GM23338 (cell line): ENCODE measurements at regions not wholly inside any gene's neighbourhood (a gene's known extent, or its start where the extent isn't known, plus 50 kb on each side); places are given as distances from the start of the nearest gene placed in this dataset.

Experiments used
- ATAC-seq: fragments of 200-7000 bp; cut with Tn5 transposase; 3 replicates; pipeline ENCODE4 v1.9.1; 2020
- DNase-seq: peaks from one replicate; pipeline ENCODE4 v3.0.0-alpha.2; 2015; ENCODE audit warnings: low spot score
- H2AFZ ChIP-seq: fragments of 200-600 bp; sonication (generic); 2 replicates; pipeline ENCODE4 v1.8.0; 2016; ENCODE audit warnings: antibody characterized with exemption, mild to moderate bottlenecking, moderate library complexity
- H3F3A ChIP-seq: fragments of 200-600 bp; sonication (generic); replicated peaks from 2 replicates; pipeline ENCODE4 v1.8.0; 2017; ENCODE audit warnings: antibody characterized with exemption, mixed run types, low read depth
- H3K27ac ChIP-seq: fragments of 200-600 bp; sonication (generic); 2 replicates; pipeline ENCODE4 v1.6.1; 2016; ENCODE audit warnings: low read depth
- H3K27me3 ChIP-seq: fragments of 200-600 bp; sonication (generic); 2 replicates; pipeline ENCODE4 v1.8.0; 2016; ENCODE audit warnings: mild to moderate bottlenecking, mixed run types, moderate library complexity; ENCODE audit not compliant: insufficient read depth
- H3K36me3 ChIP-seq: fragments of 200-600 bp; sonication (generic); 2 replicates; pipeline ENCODE4 v1.8.0; 2016; ENCODE audit warnings: mild to moderate bottlenecking; ENCODE audit not compliant: insufficient read depth
- H3K4me1 ChIP-seq: fragments of 200-600 bp; sonication (generic); 2 replicates; pipeline ENCODE4 v1.8.0; 2016; ENCODE audit warnings: mild to moderate bottlenecking, moderate library complexity; ENCODE audit not compliant: insufficient read depth
- H3K4me2 ChIP-seq: fragments of 200-600 bp; sonication (generic); 2 replicates; pipeline ENCODE4 v1.7.1; 2017; ENCODE audit warnings: mixed run types
- H3K4me3 ChIP-seq: fragments of 200-600 bp; sonication (generic); 2 replicates; pipeline ENCODE4 v1.6.1; 2016; ENCODE audit warnings: mixed run types
- H3K79me2 ChIP-seq: fragments of 200-600 bp; sonication (generic); replicated peaks from 2 replicates; pipeline ENCODE4 v1.8.0; 2017; ENCODE audit warnings: mild to moderate bottlenecking; ENCODE audit not compliant: insufficient read depth
- H3K9me2 ChIP-seq: fragments of 200-600 bp; sonication (generic); 2 replicates; pipeline ENCODE4 v1.8.0; 2017; ENCODE audit not compliant: insufficient read depth
- H4K20me1 ChIP-seq: fragments of 200-600 bp; sonication (generic); replicated peaks from 2 replicates; pipeline ENCODE4 v1.8.0; 2017; ENCODE audit warnings: mild to moderate bottlenecking; ENCODE audit not compliant: insufficient read depth
- H3K27ac Mint-ChIP-seq: 2 replicates; pipeline ENCODE4 v1.8.0; 2020; ENCODE audit warnings: inconsistent platforms, mild to moderate bottlenecking, moderate library complexity, mixed read lengths
- H3K27me3 Mint-ChIP-seq: 3 replicates; pipeline ENCODE4 v1.8.0; 2022; ENCODE audit warnings: low read depth, mild to moderate bottlenecking, moderate library complexity, mixed read lengths, inconsistent platforms; ENCODE audit not compliant: insufficient read depth, poor library complexity
- H3K36me3 Mint-ChIP-seq: 3 replicates; pipeline ENCODE4 v1.8.0; 2021; ENCODE audit warnings: low read depth, mild to moderate bottlenecking, inconsistent platforms, moderate library complexity, mixed read lengths
- H3K4me1 Mint-ChIP-seq: 3 replicates; pipeline ENCODE4 v1.8.0; 2020; ENCODE audit warnings: mild to moderate bottlenecking, inconsistent platforms, mixed read lengths
- H3K4me3 Mint-ChIP-seq: 3 replicates; pipeline ENCODE4 v1.8.0; 2021; ENCODE audit warnings: moderate library complexity, mild to moderate bottlenecking, inconsistent platforms, mixed read lengths
- H3K9me3 Mint-ChIP-seq: 3 replicates; pipeline ENCODE4 v1.8.0; 2020; ENCODE audit warnings: moderate library complexity, mild to moderate bottlenecking, inconsistent platforms, mixed read lengths
- CREB1 ChIP-seq: fragments of 250-450 bp; sonication (Bioruptor Pico); IDR thresholded peaks from 2 replicates; pipeline ENCODE4 v1.5.0; 2020; ENCODE audit warnings: low read depth, mild to moderate bottlenecking, moderate library complexity
- CTCF ChIP-seq, 2 experiments: fragments of 200-600 bp in 1 of 2; sonication (generic) in 1 of 2; conservative IDR thresholded peaks; 2 replicates each; pipeline versions ENCODE4 v1.5.1 to v1.6.1; 2016 to 2017; ENCODE audit warnings: antibody characterized with exemption in 2 of 2, low read depth in 2 of 2, mild to moderate bottlenecking in 2 of 2, moderate library complexity in 1 of 2
- ETS1 ChIP-seq: IDR thresholded peaks from 2 replicates; pipeline ENCODE4 v1.6.1; 2016; ENCODE audit warnings: antibody characterized with exemption
- EZH2 ChIP-seq: fragments of 200-600 bp; sonication (generic); IDR thresholded peaks from one replicate; pipeline ENCODE4 v1.8.0; 2017; ENCODE audit warnings: antibody characterized with exemption, mild to moderate bottlenecking, low read depth; ENCODE audit not compliant: unreplicated experiment
- EZH2phosphoT487 ChIP-seq: fragments of 200-600 bp; sonication (generic); IDR thresholded peaks from one replicate; pipeline ENCODE4 v1.8.1; 2018; ENCODE audit warnings: antibody characterized with exemption; ENCODE audit not compliant: unreplicated experiment
- JUNB ChIP-seq: IDR thresholded peaks from one replicate; pipeline ENCODE4 v1.6.1; 2016; ENCODE audit warnings: antibody characterized with exemption; ENCODE audit not compliant: unreplicated experiment
- NANOG ChIP-seq: IDR thresholded peaks from 2 replicates; pipeline ENCODE4 v1.6.1; 2016; ENCODE audit warnings: antibody characterized with exemption, borderline replicate concordance
- POLR2AphosphoS5 ChIP-seq: IDR thresholded peaks from 2 replicates; pipeline ENCODE4 v1.6.1; 2016; ENCODE audit warnings: antibody characterized with exemption, low read depth
- REST ChIP-seq: IDR thresholded peaks from one replicate; pipeline ENCODE4 v1.6.1; 2018; ENCODE audit warnings: antibody characterized with exemption; ENCODE audit not compliant: unreplicated experiment
- STAT1 ChIP-seq: IDR thresholded peaks from one replicate; pipeline ENCODE4 v1.6.1; 2016; ENCODE audit warnings: antibody characterized with exemption; ENCODE audit not compliant: unreplicated experiment
- ZNF114 ChIP-seq: fragments of 250-450 bp; sonication (Bioruptor Pico); IDR thresholded peaks from 2 replicates; pipeline ENCODE4 v1.5.0; 2020; ENCODE audit warnings: mild to moderate bottlenecking, moderate library complexity
- ZNF331 ChIP-seq: fragments of 250-450 bp; sonication (Bioruptor Pico); IDR thresholded peaks from 2 replicates; pipeline ENCODE4 v1.5.0; 2020; ENCODE audit warnings: low read depth, mild to moderate bottlenecking, moderate library complexity

- Histone ChIP-seq H3K27ac (no peak overlapping the region), H3K9me2 (0 out of 2 replicates have a peak, but pooled peaks cover 4% of the 10 kb centered on the region), H3K4me3 (no peak overlapping the region), H3K4me2 (no peak overlapping the region), H3K4me1 (no peaks in the 10 kb centered on the region), H3F3A (no peaks in the 10 kb centered on the region), H2AFZ (no peak overlapping the region), H4K20me1 (no peaks in the 10 kb centered on the region), H3K79me2 (no peaks in the 10 kb centered on the region), H3K27me3 (no peaks in the 10 kb centered on the region), H3K36me3 (no peaks in the 10 kb centered on the region)
- no peak for DNase-seq
- no peak for ATAC-seq
- Mint-ChIP-seq H3K9me3 (no peaks in the 10 kb centered on the region), H3K4me1 (peaks cover 23% of the 10 kb centered on the region), H3K36me3 (no peaks in the 10 kb centered on the region), H3K4me3 (no peak overlapping the region), H3K27ac (no peak overlapping the region), H3K27me3 (no peaks in the 10 kb centered on the region)
- TF ChIP-seq EZH2phosphoT487 = no peak
- TF ChIP-seq NANOG = no peak
- TF ChIP-seq ZNF331 = no peak
- TF ChIP-seq STAT1 = no peak
- no peak for TF ChIP-seq POLR2AphosphoS5
- no peak for TF ChIP-seq JUNB
Observed at GRCh38 chr9:106288689-106289088, 574.3 kb upstream of the ZNF462 start.

- no peak for ATAC-seq
- Histone ChIP-seq H3K9me2 (0 out of 2 replicates have a peak, but pooled peaks cover 4% of the 10 kb centered on the region), H3K27me3 (no peaks in the 10 kb centered on the region), H3K4me1 (no peaks in the 10 kb centered on the region), H3K4me3 (no peak overlapping the region), H3K4me2 (no peak overlapping the region), H3K36me3 (no peaks in the 10 kb centered on the region), H3F3A (no peaks in the 10 kb centered on the region), H3K27ac (no peak overlapping the region), H3K79me2 (no peaks in the 10 kb centered on the region), H2AFZ (no peak overlapping the region), H4K20me1 (no peaks in the 10 kb centered on the region)
- Mint-ChIP-seq H3K9me3 (no peaks in the 10 kb centered on the region), H3K4me1 (peaks cover 8% of the 10 kb centered on the region), H3K27me3 (no peaks in the 10 kb centered on the region), H3K4me3 (no peak overlapping the region), H3K36me3 (no peaks in the 10 kb centered on the region), H3K27ac (no peak overlapping the region)
- no peak for DNase-seq
- TF ChIP-seq NANOG (no peak), CREB1 (CRISPR knock-in tag) (no peak), EZH2 (no peak), CTCF (conservative IDR thresholded peaks at IDR 0.05; ENCODE audit: low read depth in 2 of 2) (no peak), STAT1 (no peak), EZH2phosphoT487 (no peak), REST (no peak), POLR2AphosphoS5 (no peak), JUNB (no peak), ETS1 (no peak), ZNF114 (CRISPR knock-in tag) (no peak)
Observed at GRCh38 chr9:106291786-106292185, 571.2 kb upstream of the ZNF462 start.
